GM19043 (cell line): ENCODE measurements at regions not wholly inside any gene's neighbourhood (a gene's known extent, or its start where the extent isn't known, plus 50 kb on each side); places are given as distances from the start of the nearest gene placed in this dataset.

ENCODE experiments used
- ATAC-seq: cut with Tn5 transposase; IDR thresholded peaks from one replicate; pipeline ENCODE4 v1.9.1; 2021; ENCODE audit warnings: low read depth; ENCODE audit not compliant: unreplicated experiment

GRCh38 chr10:113356794-113357680 lies 195.8 kb upstream of the HABP2 start:
- ATAC-seq, result no peak

- ATAC-seq, result no peak
Observed at GRCh38 chr10:113357681-113358300, 195.1 kb upstream of the HABP2 start.

GRCh38 chr10:113359655-113360054 lies 193.2 kb upstream of the HABP2 start:
- no peak for ATAC-seq

- ATAC-seq, result no peak
Observed at GRCh38 chr10:113360870-113361269, 192.0 kb upstream of the HABP2 start.

GRCh38 chr10:113362645-113363091 lies 190.2 kb upstream of the HABP2 start:
- ATAC-seq, result no peak

GRCh38 chr10:113364227-113364626 lies 188.6 kb upstream of the HABP2 start:
- ATAC-seq, result no peak

GRCh38 chr10:113368666-113369364 lies 184.0 kb upstream of the HABP2 start:
- no peak for ATAC-seq

GRCh38 chr10:113369365-113369694 lies 183.5 kb upstream of the HABP2 start:
- no peak for ATAC-seq

- ATAC-seq, result no peak
Observed at GRCh38 chr10:113376428-113376827, 176.4 kb upstream of the HABP2 start.

- no peak for ATAC-seq
Observed at GRCh38 chr10:113379091-113379490, 173.8 kb upstream of the HABP2 start.

- no peak for ATAC-seq
Observed at GRCh38 chr10:113381416-113381815, 171.4 kb upstream of the HABP2 start.

GRCh38 chr10:113381981-113382509 lies 170.8 kb upstream of the HABP2 start:
- peak; percentile 51 for ATAC-seq

- ATAC-seq, result no peak
Observed at GRCh38 chr10:113382691-113383090, 170.2 kb upstream of the HABP2 start.

- ATAC-seq, result no peak
Observed at GRCh38 chr10:113384181-113384580, 168.7 kb upstream of the HABP2 start.

GRCh38 chr10:113385021-113385999 lies 167.5 kb upstream of the HABP2 start:
- ATAC-seq, result peak; percentile 85

GRCh38 chr10:113386005-113386404 lies 166.8 kb upstream of the HABP2 start:
- no peak for ATAC-seq

GRCh38 chr10:113389969-113390368 lies 162.9 kb upstream of the HABP2 start:
- no peak for ATAC-seq

- no peak for ATAC-seq
Observed at GRCh38 chr10:113390896-113391295, 162.0 kb upstream of the HABP2 start.

GRCh38 chr10:113397047-113397446 lies 155.8 kb upstream of the HABP2 start:
- ATAC-seq, result no peak

- ATAC-seq, result no peak
Observed at GRCh38 chr10:113399065-113399464, 153.8 kb upstream of the HABP2 start.
